CD4-positive, alpha-beta T cell (primary cell): ENCODE measurements at regions not wholly inside any gene's neighbourhood (a gene's known extent, or its start where the extent isn't known, plus 50 kb on each side); places are given as distances from the start of the nearest gene placed in this dataset.

ENCODE experiments used
- ATAC-seq: fragments of 200-7000 bp; cut with Tn5 transposase; one replicate; pipeline ENCODE4 v1.10.0; 2022; ENCODE audit warnings: mild to moderate bottlenecking; ENCODE audit not compliant: poor library complexity
- CTCF ChIA-PET: fragments of 350-600 bp; sonication (Branson Sonifier 250); formaldehyde crosslinking; loops from one replicate; lab custom pipeline; 2021; ENCODE audit warnings: antibody characterized with exemption, inconsistent platforms; lab: Charles Lee
- POLR2A ChIA-PET: fragments of 350-600 bp; sonication (Branson Sonifier 250); formaldehyde crosslinking; loops from one replicate; lab custom pipeline; 2021; ENCODE audit warnings: antibody characterized with exemption, inconsistent platforms; lab: Charles Lee
- DNase-seq, 14 experiments: peaks; one replicate each; pipeline ENCODE4 v3.0.0-alpha.2; 2013 to 2020; ENCODE audit warnings: mixed read lengths in 2 of 14
- H3K27ac ChIP-seq, 2 donors: one replicate each; pipeline versions ENCODE4 v1.5.1 to v1.7.0; 2013; ENCODE audit warnings: low read length in 2 of 2, low read depth in 1 of 2, mild to moderate bottlenecking in 1 of 2
- H3K27me3 ChIP-seq, 2 experiments: 1 replicate in 1 of 2; 2 replicates in 1 of 2; pipeline versions ENCODE4 v1.6.1 to v1.7.0; 2013; ENCODE audit warnings: low read length in 2 of 2, control low read depth in 1 of 2, mild to moderate bottlenecking in 1 of 2, moderate library complexity in 1 of 2; ENCODE audit not compliant: insufficient read depth in 2 of 2, control insufficient read depth in 1 of 2
- H3K36me3 ChIP-seq: one replicate; pipeline ENCODE4 v1.6.1; 2013; ENCODE audit warnings: low read length, control low read depth; ENCODE audit not compliant: insufficient read depth
- H3K4me1 ChIP-seq: one replicate; pipeline ENCODE4 v1.6.1; 2013; ENCODE audit warnings: low read length, control low read depth; ENCODE audit not compliant: insufficient read depth
- H3K4me3 ChIP-seq: one replicate; pipeline ENCODE4 v1.5.1; 2013; ENCODE audit warnings: mild to moderate bottlenecking, low read length, moderate library complexity
- H3K9me3 ChIP-seq, 2 experiments: 1 replicate in 1 of 2; 2 replicates in 1 of 2; pipeline versions ENCODE4 v1.6.1 to v1.7.0; 2013; ENCODE audit warnings: low read length in 2 of 2, mild to moderate bottlenecking in 2 of 2, control low read depth in 1 of 2, moderate library complexity in 1 of 2; ENCODE audit not compliant: control insufficient read depth in 1 of 2, insufficient read depth in 1 of 2
- H3K27ac Mint-ChIP-seq: one replicate; pipeline ENCODE4 v1.8.0; 2020; ENCODE audit warnings: mixed read lengths
- H3K27me3 Mint-ChIP-seq: one replicate; pipeline ENCODE4 v1.8.0; 2021; ENCODE audit warnings: mixed read lengths
- H3K36me3 Mint-ChIP-seq: one replicate; pipeline ENCODE4 v1.8.0; 2021; ENCODE audit warnings: low read depth, mixed read lengths
- H3K4me1 Mint-ChIP-seq: one replicate; pipeline ENCODE4 v1.8.0; 2021; ENCODE audit warnings: low read depth, mixed read lengths
- H3K4me3 Mint-ChIP-seq: one replicate; pipeline ENCODE4 v1.8.0; 2020; ENCODE audit warnings: mild to moderate bottlenecking, mixed read lengths
- H3K9me3 Mint-ChIP-seq: one replicate; pipeline ENCODE4 v1.8.0; 2020; ENCODE audit warnings: mixed read lengths
- CTCF ChIP-seq: fragments of 200-600 bp; IDR thresholded peaks from one replicate; pipeline ENCODE4 v1.8.0; 2022; ENCODE audit warnings: antibody characterized with exemption, mild to moderate bottlenecking
- intact Hi-C, 2 experiments: fragments of 100-400 bp; cut with DNase I in 1 of 2; cut with micrococcal nuclease in 1 of 2; formaldehyde crosslinking; loops; one replicate each; pipeline versions ENCODE4 v1.15.1 to v1.9.0; 2023 to 2025; cut with DNase I, micrococcal nuclease

GRCh38 chr7:112889834-112890438 is 99.7 kb upstream of the TMEM168 start:
- CTCF ChIA-PET: no interaction called here
- Histone ChIP-seq H3K4me3 (no peak overlapping the region), H3K27ac (no peak overlapping the region), H3K9me3 (no peaks in the 10 kb centered on the region), H3K36me3 (peaks cover 14% of the 10 kb centered on the region), H3K27me3 (no peaks in the 10 kb centered on the region), H3K4me1 (no peaks in the 10 kb centered on the region)
- no peak for DNase-seq
- peaks cover 74% of the 10 kb centered on the region for H3K36me3 Mint-ChIP-seq
- peaks cover 4% of the 10 kb centered on the region for H3K4me1 Mint-ChIP-seq
- no peak overlapping the region for H3K27ac Mint-ChIP-seq
- intact Hi-C loops: loop anchor here in 1 of 2 experiments (10.0 kb wide), 1 partner anchor 1145 kb away; no protein-coding TSS in a partner anchor
- TF ChIP-seq CTCF: no peak
- ATAC-seq: no peak
- H3K9me3 Mint-ChIP-seq: no peaks in the 10 kb centered on the region
- POLR2A ChIA-PET: no interaction called here
- H3K27me3 Mint-ChIP-seq: no peaks in the 10 kb centered on the region
- no peak overlapping the region for H3K4me3 Mint-ChIP-seq

- no peak for TF ChIP-seq CTCF
- Mint-ChIP-seq H3K27ac (no peak overlapping the region), H3K4me3 (no peak overlapping the region), H3K9me3 (no peaks in the 10 kb centered on the region), H3K4me1 (peaks cover 4% of the 10 kb centered on the region), H3K27me3 (no peaks in the 10 kb centered on the region), H3K36me3 (peaks cover 69% of the 10 kb centered on the region)
- no peaks in the 10 kb centered on the region for H3K27me3 ChIP-seq
- peaks cover 12% of the 10 kb centered on the region for H3K36me3 ChIP-seq
- H3K4me3 ChIP-seq: no peak overlapping the region
- H3K9me3 ChIP-seq: no peaks in the 10 kb centered on the region
- CTCF ChIA-PET: no interaction called here
- H3K4me1 ChIP-seq: no peaks in the 10 kb centered on the region
- DNase-seq (no peak), ATAC-seq (no peak)
- H3K27ac ChIP-seq: no peak overlapping the region
- intact Hi-C loops: no loop called here
- POLR2A ChIA-PET: no interaction called here
These were observed 99.1 kb upstream of the TMEM168 start for GRCh38 chr7:112889268-112889667.

GRCh38 chr7:112888781-112889180 is 98.6 kb upstream of the TMEM168 start:
- Mint-ChIP-seq H3K4me3 (no peak overlapping the region), H3K9me3 (no peaks in the 10 kb centered on the region), H3K36me3 (peaks cover 68% of the 10 kb centered on the region), H3K27me3 (no peaks in the 10 kb centered on the region), H3K4me1 (peaks cover 9% of the 10 kb centered on the region), H3K27ac (no peak overlapping the region)
- Histone ChIP-seq H3K27me3 (no peaks in the 10 kb centered on the region), H3K4me1 (no peaks in the 10 kb centered on the region), H3K4me3 (no peak overlapping the region), H3K36me3 (peaks cover 7% of the 10 kb centered on the region), H3K27ac (no peak overlapping the region), H3K9me3 (no peaks in the 10 kb centered on the region)
- DNase-seq: no peak
- ATAC-seq: no peak
- ChIA-PET POLR2A (no interaction called here), CTCF (no interaction called here)
- TF ChIP-seq CTCF: no peak
- intact Hi-C loops: no loop called here
